Left lung (tissue), 4 donors: ENCODE measurements at regions not wholly inside any gene's neighbourhood (a gene's known extent, or its start where the extent isn't known, plus 50 kb on each side); places are given as distances from the start of the nearest gene placed in this dataset.

Source experiments
- ATAC-seq: fragments of 200-7000 bp; cut with Tn5 transposase; one replicate; pipeline ENCODE4 v1.9.1; 2020; ENCODE audit warnings: moderate library complexity
- DNase-seq, 4 donors: peaks; one replicate each; pipeline ENCODE4 v3.0.0-alpha.2; 2013 to 2020
- H3K27ac ChIP-seq, 2 donors: fragments of 200-600 bp; sonication (generic) in 1 of 2; one replicate each; pipeline versions ENCODE4 v1.5.0 to v1.8.0; 2020 to 2021
- H3K27me3 ChIP-seq, 2 donors: fragments of 200-600 bp; sonication (generic) in 1 of 2; one replicate each; pipeline versions ENCODE4 v1.5.0 to v1.8.0; 2020 to 2021
- H3K36me3 ChIP-seq, 2 donors: fragments of 200-600 bp; sonication (generic) in 1 of 2; one replicate each; pipeline versions ENCODE4 v1.5.0 to v1.8.0; 2020 to 2021
- H3K4me1 ChIP-seq, 2 donors: fragments of 200-600 bp; one replicate each; pipeline ENCODE4 v1.8.0; 2021
- H3K4me3 ChIP-seq, 2 donors: fragments of 200-600 bp; sonication (generic) in 1 of 2; one replicate each; pipeline versions ENCODE4 v1.5.0 to v1.8.0; 2020 to 2021; ENCODE audit warnings: mild to moderate bottlenecking in 1 of 2
- H3K9me3 ChIP-seq, 2 donors: fragments of 200-600 bp; sonication (generic) in 1 of 2; one replicate each; pipeline versions ENCODE4 v1.5.0 to v1.8.0; 2020 to 2021
- intact Hi-C, 2 donors: fragments of 100-400 bp; cut with DNase I; formaldehyde crosslinking; loops; one replicate each; pipeline versions ENCODE4 v1.11.2 to v1.14.2; 2022
- TF ChIP-seq, protein P1 (sequence below), 2 donors: fragments of 200-600 bp; sonication (generic) in 1 of 2; IDR thresholded peaks; one replicate each; pipeline versions ENCODE4 v1.5.0 to v1.8.0; 2021; ENCODE audit warnings: antibody characterized with exemption in 2 of 2
- donor health status: DM: no; HTN: yes; CAD: no.
- donor health status: DM: no; HTN: no; CAD: no.

DNA sequence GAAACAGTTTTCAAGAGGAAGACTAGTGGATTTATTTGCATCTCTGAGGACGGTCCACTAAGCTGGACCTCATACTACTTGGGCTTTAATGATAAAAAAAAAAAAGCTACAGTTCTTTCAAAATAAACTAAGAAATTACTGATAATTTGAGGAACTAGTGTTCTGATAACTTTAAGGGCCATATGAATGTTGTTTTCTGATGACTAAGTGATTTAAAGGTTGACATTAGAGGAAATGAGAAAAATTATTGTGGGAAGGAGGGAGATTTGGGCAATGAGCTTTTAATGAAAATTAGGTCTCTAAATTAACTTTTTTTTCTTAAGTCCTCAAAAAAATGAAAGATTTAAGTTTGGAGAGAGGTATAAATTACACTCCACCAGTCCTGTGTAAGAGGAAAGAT, 60.8 kb upstream of the IL2 start:
- intact Hi-C loops: no loop called here
- H3K4me3 ChIP-seq: no peak overlapping the region
- H3K9me3 ChIP-seq: peaks cover 0 to 1% of the 10 kb centered on the region in 2 donors
- no peaks in the 10 kb centered on the region for H3K27me3 ChIP-seq
- no peaks in the 10 kb centered on the region for H3K36me3 ChIP-seq
- no peaks in the 10 kb centered on the region for H3K4me1 ChIP-seq
- TF ChIP-seq, protein P1, sequence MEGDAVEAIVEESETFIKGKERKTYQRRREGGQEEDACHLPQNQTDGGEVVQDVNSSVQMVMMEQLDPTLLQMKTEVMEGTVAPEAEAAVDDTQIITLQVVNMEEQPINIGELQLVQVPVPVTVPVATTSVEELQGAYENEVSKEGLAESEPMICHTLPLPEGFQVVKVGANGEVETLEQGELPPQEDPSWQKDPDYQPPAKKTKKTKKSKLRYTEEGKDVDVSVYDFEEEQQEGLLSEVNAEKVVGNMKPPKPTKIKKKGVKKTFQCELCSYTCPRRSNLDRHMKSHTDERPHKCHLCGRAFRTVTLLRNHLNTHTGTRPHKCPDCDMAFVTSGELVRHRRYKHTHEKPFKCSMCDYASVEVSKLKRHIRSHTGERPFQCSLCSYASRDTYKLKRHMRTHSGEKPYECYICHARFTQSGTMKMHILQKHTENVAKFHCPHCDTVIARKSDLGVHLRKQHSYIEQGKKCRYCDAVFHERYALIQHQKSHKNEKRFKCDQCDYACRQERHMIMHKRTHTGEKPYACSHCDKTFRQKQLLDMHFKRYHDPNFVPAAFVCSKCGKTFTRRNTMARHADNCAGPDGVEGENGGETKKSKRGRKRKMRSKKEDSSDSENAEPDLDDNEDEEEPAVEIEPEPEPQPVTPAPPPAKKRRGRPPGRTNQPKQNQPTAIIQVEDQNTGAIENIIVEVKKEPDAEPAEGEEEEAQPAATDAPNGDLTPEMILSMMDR (IDR thresholded peaks at IDR 0.05): no peak
- no peak for ATAC-seq
- no peak for DNase-seq
- no peak overlapping the region for H3K27ac ChIP-seq

DNA sequence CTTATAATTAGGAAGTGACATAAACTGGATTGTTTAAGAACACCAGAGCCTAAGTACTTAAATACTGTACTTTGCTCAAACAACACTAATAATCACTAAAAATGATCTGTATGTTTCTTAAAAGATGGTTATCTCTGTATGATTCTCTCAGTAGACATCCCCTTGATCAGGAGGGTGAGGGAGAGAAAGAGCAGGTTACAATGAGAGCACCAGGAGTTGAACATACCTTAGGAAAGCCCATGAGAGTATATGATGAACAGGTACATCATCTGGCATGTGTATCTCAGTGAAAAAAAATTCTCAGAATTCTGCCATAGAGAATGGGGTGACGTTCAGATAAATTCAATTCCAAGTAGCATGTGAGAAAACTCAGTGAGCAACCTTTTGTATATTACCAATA, 59.9 kb upstream of the IL2 start:
- no peak for DNase-seq
- ATAC-seq: no peak
- no peaks in the 10 kb centered on the region for H3K9me3 ChIP-seq
- no peaks in the 10 kb centered on the region for H3K27me3 ChIP-seq
- TF ChIP-seq, protein P1 (IDR thresholded peaks at IDR 0.05): no peak
- intact Hi-C loops: no loop called here
- no peaks in the 10 kb centered on the region for H3K4me1 ChIP-seq
- no peak overlapping the region for H3K4me3 ChIP-seq
- H3K27ac ChIP-seq: no peak overlapping the region
- no peaks in the 10 kb centered on the region for H3K36me3 ChIP-seq

DNA sequence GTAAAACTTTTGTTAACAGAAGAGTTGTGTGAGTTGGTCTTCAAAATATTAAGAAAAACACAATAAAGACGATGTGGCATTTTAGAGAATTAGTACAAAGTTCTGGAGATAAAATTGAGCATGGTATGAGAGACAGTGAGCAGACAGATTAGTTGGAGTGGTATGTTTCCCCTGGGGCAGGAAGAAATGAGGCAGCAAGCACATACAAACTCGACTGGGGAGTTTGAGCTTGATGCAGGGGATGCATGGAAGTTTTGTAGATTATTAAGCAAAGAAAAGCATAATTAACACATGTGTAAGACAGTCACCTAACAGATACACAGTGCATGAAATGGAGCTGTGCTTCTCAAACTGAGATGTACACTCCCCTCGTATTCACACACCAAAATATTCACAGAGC, 58.1 kb upstream of the IL2 start:
- Histone ChIP-seq H3K4me3 (no peak overlapping the region), H3K36me3 (no peaks in the 10 kb centered on the region), H3K27ac (no peak overlapping the region), H3K9me3 (no peaks in the 10 kb centered on the region), H3K27me3 (no peaks in the 10 kb centered on the region), H3K4me1 (no peaks in the 10 kb centered on the region)
- TF ChIP-seq, protein P1 (IDR thresholded peaks at IDR 0.05): no peak
- no peak for ATAC-seq
- DNase-seq: no peak
- intact Hi-C loops: no loop called here

DNA sequence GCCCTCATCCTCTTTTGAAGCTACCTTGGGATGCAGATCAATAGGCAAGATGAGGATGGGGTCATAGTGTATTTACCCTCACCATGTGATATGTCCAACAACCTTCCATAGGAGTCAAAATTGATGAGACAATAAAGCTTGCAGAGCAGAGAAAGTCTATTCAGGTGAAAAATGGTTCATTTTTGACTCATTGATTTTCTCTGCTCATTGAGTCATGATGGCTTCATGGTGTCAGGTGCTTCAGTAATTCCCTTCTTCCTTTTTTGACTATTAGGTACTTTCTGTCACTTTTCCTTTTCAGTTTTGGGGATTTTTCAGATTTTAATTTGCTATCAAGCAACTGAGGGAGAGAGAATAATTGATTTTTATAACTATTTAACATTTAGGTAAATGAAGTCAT, 55.9 kb upstream of the IL2 start:
- DNase-seq: no peak
- Histone ChIP-seq H3K4me1 (no peaks in the 10 kb centered on the region), H3K36me3 (no peaks in the 10 kb centered on the region), H3K4me3 (no peak overlapping the region), H3K9me3 (no peaks in the 10 kb centered on the region), H3K27me3 (no peaks in the 10 kb centered on the region), H3K27ac (no peak overlapping the region)
- intact Hi-C loops: no loop called here
- no peak for ATAC-seq
- TF ChIP-seq, protein P1 (IDR thresholded peaks at IDR 0.05): no peak

DNA sequence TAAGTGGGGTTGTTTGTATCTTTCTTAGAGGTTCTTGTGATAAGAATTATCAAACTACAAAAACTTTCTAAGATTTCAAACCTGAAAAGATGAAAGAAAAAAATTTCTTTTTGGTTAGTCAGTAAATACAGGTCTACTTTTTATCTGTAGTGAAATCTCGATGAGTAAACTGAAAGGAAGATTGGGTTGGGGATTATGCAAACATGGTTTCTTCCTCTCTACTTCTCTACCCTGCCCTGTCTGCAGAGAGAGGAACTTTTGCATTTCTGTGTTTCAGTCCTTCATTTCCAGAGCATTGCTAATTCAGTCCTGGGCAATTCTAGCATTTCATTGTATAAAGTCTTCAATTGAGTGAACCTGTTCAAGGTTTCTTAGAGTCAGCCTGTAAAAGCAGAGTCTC, 51.6 kb upstream of the IL2 start:
- no peak overlapping the region for H3K27ac ChIP-seq
- ATAC-seq (no peak), DNase-seq (no peak)
- TF ChIP-seq, protein P1 (IDR thresholded peaks at IDR 0.05): no peak
- no peaks in the 10 kb centered on the region for H3K36me3 ChIP-seq
- no peaks in the 10 kb centered on the region for H3K27me3 ChIP-seq
- intact Hi-C loops: no loop called here
- no peaks in the 10 kb centered on the region for H3K9me3 ChIP-seq
- H3K4me1 ChIP-seq: no peaks in the 10 kb centered on the region
- no peak overlapping the region for H3K4me3 ChIP-seq
